ENCODE measurements at regions not wholly inside any gene's neighbourhood (a gene's known extent, or its start where the extent isn't known, plus 50 kb on each side); places are given as distances from the start of the nearest gene placed in this dataset.

DNA sequence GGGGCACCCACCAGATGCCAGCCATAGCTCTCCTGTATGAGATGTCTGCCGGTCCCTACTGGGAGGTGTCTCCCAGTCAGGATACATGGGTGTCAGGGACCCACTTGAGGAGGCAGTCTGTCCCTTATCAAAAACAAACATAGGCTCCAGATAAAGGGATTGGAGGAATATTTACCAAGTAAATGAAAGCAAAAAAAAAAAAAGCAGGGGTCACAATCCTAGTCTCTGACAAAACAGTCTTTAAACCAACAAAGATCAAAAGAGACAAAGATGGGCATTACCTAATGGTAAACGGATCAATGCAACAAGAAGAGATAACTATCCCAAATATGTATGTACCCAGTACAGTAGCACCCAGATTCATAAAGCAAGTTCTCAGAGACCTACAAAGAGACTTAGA is 640.0 kb upstream of the LRRTM4 start (continued):
- TF ChIP-seq LRRFIP1 (CRISPR knock-in tag; conservative IDR thresholded peaks at IDR 0.05), result no peak
- TF ChIP-seq ZNF768 (CRISPR knock-in tag; IDR thresholded peaks at IDR 0.05), result no peak
- TF ChIP-seq JUN (CRISPR knock-in tag; IDR thresholded peaks at IDR 0.05), result no peak
- TF ChIP-seq SRSF1 (optimal IDR thresholded peaks at IDR 0.05; ENCODE audit: low read depth, low read length), result no peak
- TF ChIP-seq NRL (CRISPR knock-in tag; IDR thresholded peaks at IDR 0.05; ENCODE audit: borderline replicate concordance), result no peak
- TF ChIP-seq, protein P1, sequence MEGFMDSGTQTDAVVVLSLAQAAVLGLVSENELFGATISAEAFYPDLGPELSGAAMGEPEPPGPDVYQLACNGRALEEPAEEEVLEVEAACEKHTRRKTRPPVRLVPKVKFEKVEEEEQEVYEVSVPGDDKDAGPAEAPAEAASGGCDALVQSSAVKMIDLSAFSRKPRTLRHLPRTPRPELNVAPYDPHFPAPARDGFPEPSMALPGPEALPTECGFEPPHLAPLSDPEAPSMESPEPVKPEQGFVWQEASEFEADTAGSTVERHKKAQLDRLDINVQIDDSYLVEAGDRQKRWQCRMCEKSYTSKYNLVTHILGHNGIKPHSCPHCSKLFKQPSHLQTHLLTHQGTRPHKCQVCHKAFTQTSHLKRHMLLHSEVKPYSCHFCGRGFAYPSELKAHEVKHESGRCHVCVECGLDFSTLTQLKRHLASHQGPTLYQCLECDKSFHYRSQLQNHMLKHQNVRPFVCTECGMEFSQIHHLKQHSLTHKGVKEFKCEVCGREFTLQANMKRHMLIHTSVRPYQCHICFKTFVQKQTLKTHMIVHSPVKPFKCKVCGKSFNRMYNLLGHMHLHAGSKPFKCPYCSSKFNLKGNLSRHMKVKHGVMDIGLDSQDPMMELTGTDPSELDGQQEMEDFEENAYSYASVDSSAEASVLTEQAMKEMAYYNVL (CRISPR knock-in tag; IDR thresholded peaks at IDR 0.05; ENCODE audit: borderline replicate concordance), result peak; percentile 96
- TF ChIP-seq CBX2 (IDR thresholded peaks at IDR 0.05; ENCODE audit: low read depth, low read length), result no peak
- no peak for TF ChIP-seq CBX2 (CRISPR knock-in tag; IDR thresholded peaks at IDR 0.05; ENCODE audit: low read depth)
- TF ChIP-seq, protein P2, sequence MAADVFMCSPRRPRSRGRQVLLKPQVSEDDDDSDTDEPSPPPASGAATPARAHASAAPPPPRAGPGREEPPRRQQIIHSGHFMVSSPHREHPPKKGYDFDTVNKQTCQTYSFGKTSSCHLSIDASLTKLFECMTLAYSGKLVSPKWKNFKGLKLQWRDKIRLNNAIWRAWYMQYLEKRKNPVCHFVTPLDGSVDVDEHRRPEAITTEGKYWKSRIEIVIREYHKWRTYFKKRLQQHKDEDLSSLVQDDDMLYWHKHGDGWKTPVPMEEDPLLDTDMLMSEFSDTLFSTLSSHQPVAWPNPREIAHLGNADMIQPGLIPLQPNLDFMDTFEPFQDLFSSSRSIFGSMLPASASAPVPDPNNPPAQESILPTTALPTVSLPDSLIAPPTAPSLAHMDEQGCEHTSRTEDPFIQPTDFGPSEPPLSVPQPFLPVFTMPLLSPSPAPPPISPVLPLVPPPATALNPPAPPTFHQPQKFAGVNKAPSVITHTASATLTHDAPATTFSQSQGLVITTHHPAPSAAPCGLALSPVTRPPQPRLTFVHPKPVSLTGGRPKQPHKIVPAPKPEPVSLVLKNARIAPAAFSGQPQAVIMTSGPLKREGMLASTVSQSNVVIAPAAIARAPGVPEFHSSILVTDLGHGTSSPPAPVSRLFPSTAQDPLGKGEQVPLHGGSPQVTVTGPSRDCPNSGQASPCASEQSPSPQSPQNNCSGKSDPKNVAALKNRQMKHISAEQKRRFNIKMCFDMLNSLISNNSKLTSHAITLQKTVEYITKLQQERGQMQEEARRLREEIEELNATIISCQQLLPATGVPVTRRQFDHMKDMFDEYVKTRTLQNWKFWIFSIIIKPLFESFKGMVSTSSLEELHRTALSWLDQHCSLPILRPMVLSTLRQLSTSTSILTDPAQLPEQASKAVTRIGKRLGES (CRISPR knock-in tag; IDR thresholded peaks at IDR 0.05; ENCODE audit: borderline replicate concordance), result no peak
- TF ChIP-seq ZNF256 (CRISPR knock-in tag; conservative IDR thresholded peaks at IDR 0.05), result no peak
- no peak for TF ChIP-seq ZNF589 (CRISPR knock-in tag; conservative IDR thresholded peaks at IDR 0.05)
- TF ChIP-seq FLYWCH1 (CRISPR knock-in tag; IDR thresholded peaks at IDR 0.05), result no peak
- no peak for TF ChIP-seq ARNT (IDR thresholded peaks at IDR 0.05)
- TF ChIP-seq, protein P3, sequence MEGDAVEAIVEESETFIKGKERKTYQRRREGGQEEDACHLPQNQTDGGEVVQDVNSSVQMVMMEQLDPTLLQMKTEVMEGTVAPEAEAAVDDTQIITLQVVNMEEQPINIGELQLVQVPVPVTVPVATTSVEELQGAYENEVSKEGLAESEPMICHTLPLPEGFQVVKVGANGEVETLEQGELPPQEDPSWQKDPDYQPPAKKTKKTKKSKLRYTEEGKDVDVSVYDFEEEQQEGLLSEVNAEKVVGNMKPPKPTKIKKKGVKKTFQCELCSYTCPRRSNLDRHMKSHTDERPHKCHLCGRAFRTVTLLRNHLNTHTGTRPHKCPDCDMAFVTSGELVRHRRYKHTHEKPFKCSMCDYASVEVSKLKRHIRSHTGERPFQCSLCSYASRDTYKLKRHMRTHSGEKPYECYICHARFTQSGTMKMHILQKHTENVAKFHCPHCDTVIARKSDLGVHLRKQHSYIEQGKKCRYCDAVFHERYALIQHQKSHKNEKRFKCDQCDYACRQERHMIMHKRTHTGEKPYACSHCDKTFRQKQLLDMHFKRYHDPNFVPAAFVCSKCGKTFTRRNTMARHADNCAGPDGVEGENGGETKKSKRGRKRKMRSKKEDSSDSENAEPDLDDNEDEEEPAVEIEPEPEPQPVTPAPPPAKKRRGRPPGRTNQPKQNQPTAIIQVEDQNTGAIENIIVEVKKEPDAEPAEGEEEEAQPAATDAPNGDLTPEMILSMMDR (CRISPR knock-in tag; IDR thresholded peaks at IDR 0.05), result no peak
- peak; percentile 86; the same call in 1 of the 2 replicates for TF ChIP-seq SATB2 (CRISPR knock-in tag; IDR thresholded peaks at IDR 0.05)
- TF ChIP-seq, protein P4, sequence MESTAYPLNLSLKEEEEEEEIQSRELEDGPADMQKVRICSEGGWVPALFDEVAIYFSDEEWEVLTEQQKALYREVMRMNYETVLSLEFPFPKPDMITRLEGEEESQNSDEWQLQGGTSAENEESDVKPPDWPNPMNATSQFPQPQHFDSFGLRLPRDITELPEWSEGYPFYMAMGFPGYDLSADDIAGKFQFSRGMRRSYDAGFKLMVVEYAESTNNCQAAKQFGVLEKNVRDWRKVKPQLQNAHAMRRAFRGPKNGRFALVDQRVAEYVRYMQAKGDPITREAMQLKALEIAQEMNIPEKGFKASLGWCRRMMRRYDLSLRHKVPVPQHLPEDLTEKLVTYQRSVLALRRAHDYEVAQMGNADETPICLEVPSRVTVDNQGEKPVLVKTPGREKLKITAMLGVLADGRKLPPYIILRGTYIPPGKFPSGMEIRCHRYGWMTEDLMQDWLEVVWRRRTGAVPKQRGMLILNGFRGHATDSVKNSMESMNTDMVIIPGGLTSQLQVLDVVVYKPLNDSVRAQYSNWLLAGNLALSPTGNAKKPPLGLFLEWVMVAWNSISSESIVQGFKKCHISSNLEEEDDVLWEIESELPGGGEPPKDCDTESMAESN (CRISPR knock-in tag; conservative IDR thresholded peaks at IDR 0.05), result no peak
- TF ChIP-seq ZFP36 (IDR thresholded peaks at IDR 0.05; ENCODE audit: borderline replicate concordance, low read depth, low read length, partially characterized antibody), result no peak
- no peak for TF ChIP-seq SSRP1 (CRISPR knock-in tag; IDR thresholded peaks at IDR 0.05)

Measured in HepG2 (cell line).